Ovary (tissue), 3 donors: ENCODE measurements at regions not wholly inside any gene's neighbourhood (a gene's known extent, or its start where the extent isn't known, plus 50 kb on each side); places are given as distances from the start of the nearest gene placed in this dataset.

Source experiments
- CTCF ChIP-seq, 3 donors: fragments of 450-650 bp in 2 of 3; fragments of 200-600 bp in 1 of 3; IDR thresholded peaks; one replicate each; pipeline versions ENCODE4 v1.5.1 to v1.8.0; 2016 to 2022; ENCODE audit warnings: antibody characterized with exemption in 3 of 3, mild to moderate bottlenecking in 1 of 3
- EP300 ChIP-seq: sonication (generic); formaldehyde crosslinking; IDR thresholded peaks from one replicate; pipeline ENCODE4 v1.6.1; 2017; ENCODE audit warnings: antibody characterized with exemption
- donor health status: DM: no; HTN: no; CAD: no.

GRCh38 chr4:129179276-129179675, 83.3 kb downstream of the C4orf33 start:
- TF ChIP-seq CTCF (IDR thresholded peaks at IDR 0.05) (no peak), EP300 (no peak)
